IMR-90 (cell line): ENCODE measurements at regions not wholly inside any gene's neighbourhood (a gene's known extent, or its start where the extent isn't known, plus 50 kb on each side); places are given as distances from the start of the nearest gene placed in this dataset.

Experiments used
- ATAC-seq: fragments of 200-7000 bp; cut with Tn5 transposase; 2 replicates; pipeline ENCODE4 v1.9.1; 2020; ENCODE audit warnings: low read depth, mild to moderate bottlenecking, moderate library complexity
- BruUV-seq: library from RNA; stranded (reverse); fragments of 400-500 nt; replicated peaks from 2 replicates; lab custom pipeline; 2021; lab: Mats Ljungman, UMichigan
- CTCF ChIA-PET: fragments of 300-600 bp; formaldehyde crosslinking; extraction: SDS; loops from one replicate; lab custom pipeline; 2021; ENCODE audit warnings: antibody characterized with exemption; lab: Yijun Ruan, JAX
- POLR2A ChIA-PET: fragments of 300-600 bp; sonication (Branson Sonifier 250); formaldehyde crosslinking; loops from one replicate; lab custom pipeline; 2022; ENCODE audit warnings: antibody characterized with exemption; ENCODE audit not compliant: unreplicated experiment; lab: Charles Lee
- DNase-seq: peaks from one replicate; pipeline ENCODE4 v3.0.0; 2013
- H2AFZ ChIP-seq: replicated peaks from 2 replicates; pipeline ENCODE3; 2013; ENCODE audit warnings: low read length, mild to moderate bottlenecking; ENCODE audit not compliant: poor library complexity
- H2AK5ac ChIP-seq: 2 replicates; pipeline ENCODE4 v1.6.1; 2013; ENCODE audit warnings: low read depth, low read length, inconsistent platforms
- H2AK9ac ChIP-seq: replicated peaks from 2 replicates; pipeline ENCODE3; 2013; ENCODE audit warnings: mild to moderate bottlenecking, low read depth, low read length, moderate library complexity; ENCODE audit not compliant: poor library complexity
- H2BK120ac ChIP-seq: 2 replicates; pipeline ENCODE4 v1.6.1; 2013; ENCODE audit warnings: low read depth, low read length, inconsistent platforms
- H2BK15ac ChIP-seq: 3 replicates; pipeline ENCODE4 v1.6.1; 2013; ENCODE audit warnings: low read depth, low read length, inconsistent platforms
- H2BK20ac ChIP-seq: 2 replicates; pipeline ENCODE4 v1.6.1; 2013; ENCODE audit warnings: low read depth, mild to moderate bottlenecking, inconsistent platforms, low read length, moderate library complexity
- H2BK5ac ChIP-seq: 2 replicates; pipeline ENCODE4 v1.6.1; 2013; ENCODE audit warnings: mild to moderate bottlenecking, low read depth, low read length, inconsistent platforms; ENCODE audit not compliant: poor library complexity, severe bottlenecking
- H3K14ac ChIP-seq: replicated peaks from 2 replicates; pipeline ENCODE4 v1.6.1; 2013; ENCODE audit warnings: low read depth, low read length, inconsistent platforms
- H3K18ac ChIP-seq: 2 replicates; pipeline ENCODE4 v1.6.1; 2013; ENCODE audit warnings: low read depth, low read length, control low read depth
- H3K23ac ChIP-seq: 2 replicates; pipeline ENCODE4 v1.6.1; 2013; ENCODE audit warnings: low read depth, low read length, inconsistent platforms
- H3K27ac ChIP-seq: 2 replicates; pipeline ENCODE4 v1.5.1; 2013; ENCODE audit warnings: mild to moderate bottlenecking, control low read depth, low read length; ENCODE audit not compliant: insufficient read depth
- H3K27me3 ChIP-seq: 2 replicates; pipeline ENCODE4 v1.6.1; 2013; ENCODE audit warnings: low read length; ENCODE audit not compliant: control insufficient read depth, insufficient read depth
- H3K36me3 ChIP-seq: 2 replicates; pipeline ENCODE4 v1.6.1; 2013; ENCODE audit warnings: low read length, mixed read lengths; ENCODE audit not compliant: control insufficient read depth, insufficient read depth
- H3K4ac ChIP-seq: 2 replicates; pipeline ENCODE4 v1.6.1; 2013; ENCODE audit warnings: low read depth, low read length, inconsistent platforms
- H3K4me1 ChIP-seq: 2 replicates; pipeline ENCODE4 v1.6.1; 2013; ENCODE audit warnings: low read length, mixed read lengths; ENCODE audit not compliant: control insufficient read depth, insufficient read depth
- H3K4me2 ChIP-seq: 2 replicates; pipeline ENCODE4 v1.6.1; 2013; ENCODE audit warnings: low read depth, mild to moderate bottlenecking, control low read depth, low read length, moderate library complexity
- H3K4me3 ChIP-seq: 2 replicates; pipeline ENCODE4 v1.5.1; 2013; ENCODE audit warnings: low read depth, mild to moderate bottlenecking, control low read depth, low read length, moderate library complexity; ENCODE audit not compliant: insufficient read depth
- H3K56ac ChIP-seq: 2 replicates; pipeline ENCODE4 v1.6.1; 2013; ENCODE audit warnings: low read length, inconsistent platforms; ENCODE audit not compliant: insufficient read depth; ENCODE audit errors: extremely low read depth
- H3K79me1 ChIP-seq, 2 experiments: 2 replicates each; pipeline ENCODE4 v1.6.1; 2013; ENCODE audit warnings: low read length in 2 of 2, inconsistent platforms in 1 of 2, low read depth in 1 of 2
- H3K9ac ChIP-seq: 2 replicates; pipeline ENCODE4 v1.6.1; 2013; ENCODE audit warnings: low read depth, low read length, control low read depth
- H3K9me1 ChIP-seq: 2 replicates; pipeline ENCODE4 v1.6.1; 2013; ENCODE audit warnings: low read length, inconsistent platforms; ENCODE audit not compliant: insufficient read depth
- H3K9me3 ChIP-seq: 2 replicates; pipeline ENCODE4 v1.6.1; 2013; ENCODE audit warnings: low read length; ENCODE audit not compliant: control insufficient read depth, insufficient read depth
- H4K20me1 ChIP-seq: 2 replicates; pipeline ENCODE4 v1.6.1; 2013; ENCODE audit warnings: low read length, inconsistent platforms; ENCODE audit not compliant: insufficient read depth
- H4K5ac ChIP-seq: 2 replicates; pipeline ENCODE4 v1.6.1; 2013; ENCODE audit warnings: mild to moderate bottlenecking, low read depth, low read length, control low read depth
- H4K8ac ChIP-seq, 2 experiments: 2 replicates each; pipeline ENCODE4 v1.6.1; 2013; ENCODE audit warnings: low read depth in 2 of 2, low read length in 2 of 2, control low read depth in 1 of 2, inconsistent platforms in 1 of 2
- H4K91ac ChIP-seq: 2 replicates; pipeline ENCODE4 v1.6.1; 2013; ENCODE audit warnings: low read depth, low read length, inconsistent platforms; ENCODE audit not compliant: insufficient read depth
- BHLHE40 ChIP-seq: fragments of 150-350 bp; IDR thresholded peaks from 2 replicates; pipeline ENCODE4 v1.6.1; 2016; ENCODE audit warnings: mild to moderate bottlenecking, low read depth, low read length
- CEBPB ChIP-seq: IDR thresholded peaks from 2 replicates; pipeline ENCODE4 v1.6.1; 2012; ENCODE audit warnings: low read depth, low read length, improper control_type of control experiment
- CHD1 ChIP-seq: IDR thresholded peaks from 2 replicates; pipeline ENCODE4 v1.6.1; 2012; ENCODE audit warnings: low read depth, low read length, improper control_type of control experiment
- CTCF ChIP-seq: conservative IDR thresholded peaks from 2 replicates; pipeline ENCODE4 v1.5.1; 2012; ENCODE audit warnings: mild to moderate bottlenecking, low read depth, low read length, improper control_type of control experiment
- ELK1 ChIP-seq: fragments of 150-350 bp; IDR thresholded peaks from 2 replicates; pipeline ENCODE4 v1.6.1; 2016; ENCODE audit warnings: low read depth, mild to moderate bottlenecking, low read length, moderate library complexity, borderline replicate concordance
- FOS ChIP-seq: fragments of 150-350 bp; IDR thresholded peaks from 2 replicates; pipeline ENCODE4 v1.6.1; 2016; ENCODE audit warnings: low read depth, low read length
- MAFK ChIP-seq: IDR thresholded peaks from 2 replicates; pipeline ENCODE4 v1.6.1; 2012; ENCODE audit warnings: low read depth, low read length, improper control_type of control experiment
- MAZ ChIP-seq: IDR thresholded peaks from 2 replicates; pipeline ENCODE4 v1.6.1; 2012; ENCODE audit warnings: low read depth, mild to moderate bottlenecking, low read length, improper control_type of control experiment, moderate library complexity, borderline replicate concordance
- MXI1 ChIP-seq: IDR thresholded peaks from 2 replicates; pipeline ENCODE4 v1.6.1; 2012; ENCODE audit warnings: low read depth, mild to moderate bottlenecking, low read length, moderate library complexity, borderline replicate concordance
- NFE2L2 ChIP-seq: fragments of 150-350 bp; IDR thresholded peaks from 2 replicates; pipeline ENCODE4 v1.6.1; 2016; ENCODE audit warnings: low read depth, mild to moderate bottlenecking, low read length
- POLR2A ChIP-seq: IDR thresholded peaks from 2 replicates; pipeline ENCODE4 v1.6.1; 2012; ENCODE audit warnings: mild to moderate bottlenecking, low read depth, low read length
- RAD21 ChIP-seq: IDR thresholded peaks from 2 replicates; pipeline ENCODE4 v1.6.1; 2012; ENCODE audit warnings: low read length, improper control_type of control experiment
- RCOR1 ChIP-seq: IDR thresholded peaks from 2 replicates; pipeline ENCODE4 v1.6.1; 2012; ENCODE audit warnings: mild to moderate bottlenecking, low read length, improper control_type of control experiment; ENCODE audit not compliant: insufficient replicate concordance
- RFX5 ChIP-seq: IDR thresholded peaks from 2 replicates; pipeline ENCODE4 v1.8.0; 2012; ENCODE audit warnings: low read depth, mild to moderate bottlenecking, low read length, moderate library complexity
- SMC3 ChIP-seq: fragments of 150-350 bp; IDR thresholded peaks from 2 replicates; pipeline ENCODE4 v1.6.1; 2016; ENCODE audit warnings: low read depth, mild to moderate bottlenecking, antibody characterized with exemption, low read length, moderate library complexity
- WGBS, 2 experiments: methylation state at CpG; one replicate each; pipeline versions ENCODE4 v1.1.5 to v1.1.7; 2013; ENCODE audit warnings: missing lambda C conversion rate in 2 of 2; ENCODE audit not compliant: insufficient read length in 1 of 2; ENCODE audit errors: extremely low coverage in 2 of 2; 5-methylcytosine and 5-hydroxymethylcytosine counted together
- dilution Hi-C: fragments of 300-500 bp; cut with HindIII; formaldehyde crosslinking; loops from one replicate; pipeline ENCODE4 v1.14.3; 2018; ENCODE audit warnings: low sequenced_read_pairs; ENCODE audit not compliant: unreplicated experiment
- in situ Hi-C: fragments of 300-500 bp; cut with MboI; formaldehyde crosslinking; loops from 3 replicates; pipeline ENCODE4 v1.14.3; 2019; ENCODE audit warnings: low sequenced_read_pairs, inconsistent platforms, mixed read lengths
- intact Hi-C: fragments of 100-400 bp; cut with micrococcal nuclease; formaldehyde crosslinking; loops from 2 replicates; pipeline ENCODE4 v1.10.0; 2022

DNA sequence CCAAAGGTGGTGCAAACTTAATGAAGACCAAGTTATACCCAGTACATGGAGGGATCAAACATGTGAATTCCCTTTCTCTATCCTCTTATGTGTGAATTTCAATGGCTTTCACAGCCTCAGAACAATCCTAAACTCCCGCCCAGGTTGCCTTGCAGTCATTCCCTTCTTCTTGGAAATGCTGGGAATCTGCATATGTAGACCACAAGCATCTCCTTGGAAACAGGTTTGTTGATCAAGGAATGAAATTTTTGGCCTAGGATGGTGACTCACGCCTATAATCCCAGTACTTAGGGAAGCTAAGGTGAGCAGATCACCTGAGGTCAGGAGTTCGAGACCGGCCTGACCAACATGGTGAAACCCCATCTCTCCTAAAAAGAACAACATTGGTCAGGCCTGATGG is 77.8 kb upstream of the ABI1 start:
- H2BK15ac ChIP-seq: no peak overlapping the region
- no peak overlapping the region for H3K4ac ChIP-seq
- no peak overlapping the region for H3K14ac ChIP-seq
- H4K5ac ChIP-seq: no peak overlapping the region
- no peak overlapping the region for H3K9ac ChIP-seq
- DNase-seq (no peak), ATAC-seq (no peak)
- no peak overlapping the region for H2BK20ac ChIP-seq
- H2AK5ac ChIP-seq: no peak overlapping the region
- H3K4me1 ChIP-seq: no peaks in the 10 kb centered on the region
- H2BK5ac ChIP-seq: no peak overlapping the region
- H2AK9ac ChIP-seq: no peak overlapping the region
- in situ Hi-C loops: no loop called here
- H3K9me3 ChIP-seq: no peaks in the 10 kb centered on the region
- TF ChIP-seq RAD21 (no peak), RCOR1 (no peak), MAFK (no peak), CHD1 (no peak), ELK1 (no peak), BHLHE40 (no peak), NFE2L2 (no peak), SMC3 (no peak), POLR2A (no peak), MAZ (no peak), CEBPB (no peak), RFX5 (no peak), FOS (no peak), MXI1 (no peak), CTCF (no peak)
- BruUV-seq: no TSS peak
- no peak overlapping the region for H2BK120ac ChIP-seq
- no peaks in the 10 kb centered on the region; the same call in 1 of the 2 replicates for H3K27me3 ChIP-seq
- H3K9me1 ChIP-seq: no peaks in the 10 kb centered on the region
- intact Hi-C loops: no loop called here
- no peak overlapping the region for H3K18ac ChIP-seq
- no peak overlapping the region for H4K91ac ChIP-seq
- no peak overlapping the region for H3K4me3 ChIP-seq
- H3K23ac ChIP-seq: no peak overlapping the region
- H4K8ac ChIP-seq: no peak overlapping the region
- H3K36me3 ChIP-seq: no peaks in the 10 kb centered on the region
- ChIA-PET POLR2A (no interaction called here), CTCF (no interaction called here)
- H2AFZ ChIP-seq: no peak overlapping the region
- dilution Hi-C loops: no loop called here
- WGBS, 2 experiments: no CpG with 5 or more reads among the region's 4 CpGs
- H3K56ac ChIP-seq: no peak overlapping the region
- H3K27ac ChIP-seq: no peak overlapping the region
- H3K79me1 ChIP-seq: no peaks in the 10 kb centered on the region
- H3K4me2 ChIP-seq: no peak overlapping the region
- no peaks in the 10 kb centered on the region for H4K20me1 ChIP-seq
